SU-DHL-6 (cell line): ENCODE measurements at regions not wholly inside any gene's neighbourhood (a gene's known extent, or its start where the extent isn't known, plus 50 kb on each side); places are given as distances from the start of the nearest gene placed in this dataset.

Source experiments
- CTCF ChIP-seq: fragments of 200-600 bp; sonication (generic); IDR thresholded peaks from one replicate; pipeline ENCODE4 v1.5.1; 2017; ENCODE audit warnings: antibody characterized with exemption, mild to moderate bottlenecking, low read length, moderate library complexity; ENCODE audit not compliant: insufficient read depth, poor library complexity, severe bottlenecking
- EZH2phosphoT487 ChIP-seq: fragments of 200-600 bp; sonication (generic), shearing (Covaris generic); conservative IDR thresholded peaks from 2 replicates; pipeline ENCODE4 v1.6.1; 2018; ENCODE audit warnings: mild to moderate bottlenecking, antibody characterized with exemption, low read length, moderate library complexity, mixed read lengths

- TF ChIP-seq CTCF = no peak
- no peak for TF ChIP-seq EZH2phosphoT487
Observed at GRCh38 chr18:8537400-8537799, 71.8 kb upstream of the RAB12 start.
